HEK293 (cell line): ENCODE measurements at regions not wholly inside any gene's neighbourhood (a gene's known extent, or its start where the extent isn't known, plus 50 kb on each side); places are given as distances from the start of the nearest gene placed in this dataset.

Experiments used
- CTCF ChIP-seq: fragments of 450-650 bp; formaldehyde crosslinking; IDR thresholded peaks from 2 replicates; pipeline ENCODE4 v1.5.1; 2016; ENCODE audit warnings: missing biosample characterization, missing genetic modification characterization
- SETDB1 ChIP-seq: IDR thresholded peaks from one replicate; pipeline ENCODE4 v1.6.1; 2017; ENCODE audit warnings: mild to moderate bottlenecking, low read length, moderate library complexity, mixed read lengths; ENCODE audit not compliant: insufficient read length
- ZBTB20 ChIP-seq: fragments of 450-650 bp; formaldehyde crosslinking; IDR thresholded peaks from 2 replicates; pipeline ENCODE4 v1.5.1; 2016; ENCODE audit warnings: missing biosample characterization, missing genetic modification characterization
- ZBTB26 ChIP-seq: fragments of 450-650 bp; formaldehyde crosslinking; optimal IDR thresholded peaks from 2 replicates; pipeline ENCODE3; 2016; ENCODE audit warnings: missing biosample characterization, mild to moderate bottlenecking, missing genetic modification characterization
- ZNF239 ChIP-seq: fragments of 450-650 bp; formaldehyde crosslinking; IDR thresholded peaks from 2 replicates; pipeline ENCODE4 v1.5.1; 2016; ENCODE audit warnings: missing biosample characterization, missing genetic modification characterization
- ZNF670 ChIP-seq: fragments of 450-650 bp; formaldehyde crosslinking; IDR thresholded peaks from 2 replicates; pipeline ENCODE4 v1.5.1; 2016; ENCODE audit warnings: missing biosample characterization, missing genetic modification characterization, low read depth
- ZNF792 ChIP-seq: fragments of 450-650 bp; formaldehyde crosslinking; IDR thresholded peaks from 2 replicates; pipeline ENCODE4 v1.5.1; 2016; ENCODE audit warnings: missing biosample characterization, missing genetic modification characterization
- TF ChIP-seq, protein P1 (sequence below): fragments of 450-650 bp; formaldehyde crosslinking; IDR thresholded peaks from 2 replicates; pipeline ENCODE4 v1.5.1; 2016; ENCODE audit warnings: missing biosample characterization, missing genetic modification characterization, borderline replicate concordance
- TF ChIP-seq, protein P2 (sequence below): fragments of 450-650 bp; formaldehyde crosslinking; IDR thresholded peaks from 2 replicates; pipeline ENCODE4 v1.5.1; 2016; ENCODE audit warnings: missing biosample characterization, missing genetic modification characterization, low read depth

- TF ChIP-seq SETDB1 (no peak), ZNF792 (tag by site-specific recombination) (no peak), ZNF239 (no peak), CTCF (tag by site-specific recombination) (no peak), ZNF670 (no peak), ZBTB20 (no peak), ZBTB26 (tag by site-specific recombination) (no peak)
- TF ChIP-seq, protein P1, sequence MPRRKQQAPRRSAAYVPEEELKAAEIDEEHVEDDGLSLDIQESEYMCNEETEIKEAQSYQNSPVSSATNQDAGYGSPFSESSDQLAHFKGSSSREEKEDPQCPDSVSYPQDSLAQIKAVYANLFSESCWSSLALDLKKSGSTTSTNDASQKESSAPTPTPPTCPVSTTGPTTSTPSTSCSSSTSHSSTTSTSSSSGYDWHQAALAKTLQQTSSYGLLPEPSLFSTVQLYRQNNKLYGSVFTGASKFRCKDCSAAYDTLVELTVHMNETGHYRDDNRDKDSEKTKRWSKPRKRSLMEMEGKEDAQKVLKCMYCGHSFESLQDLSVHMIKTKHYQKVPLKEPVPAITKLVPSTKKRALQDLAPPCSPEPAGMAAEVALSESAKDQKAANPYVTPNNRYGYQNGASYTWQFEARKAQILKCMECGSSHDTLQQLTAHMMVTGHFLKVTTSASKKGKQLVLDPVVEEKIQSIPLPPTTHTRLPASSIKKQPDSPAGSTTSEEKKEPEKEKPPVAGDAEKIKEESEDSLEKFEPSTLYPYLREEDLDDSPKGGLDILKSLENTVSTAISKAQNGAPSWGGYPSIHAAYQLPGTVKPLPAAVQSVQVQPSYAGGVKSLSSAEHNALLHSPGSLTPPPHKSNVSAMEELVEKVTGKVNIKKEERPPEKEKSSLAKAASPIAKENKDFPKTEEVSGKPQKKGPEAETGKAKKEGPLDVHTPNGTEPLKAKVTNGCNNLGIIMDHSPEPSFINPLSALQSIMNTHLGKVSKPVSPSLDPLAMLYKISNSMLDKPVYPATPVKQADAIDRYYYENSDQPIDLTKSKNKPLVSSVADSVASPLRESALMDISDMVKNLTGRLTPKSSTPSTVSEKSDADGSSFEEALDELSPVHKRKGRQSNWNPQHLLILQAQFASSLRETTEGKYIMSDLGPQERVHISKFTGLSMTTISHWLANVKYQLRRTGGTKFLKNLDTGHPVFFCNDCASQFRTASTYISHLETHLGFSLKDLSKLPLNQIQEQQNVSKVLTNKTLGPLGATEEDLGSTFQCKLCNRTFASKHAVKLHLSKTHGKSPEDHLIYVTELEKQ (tag by site-specific recombination): no peak
- TF ChIP-seq, protein P2, sequence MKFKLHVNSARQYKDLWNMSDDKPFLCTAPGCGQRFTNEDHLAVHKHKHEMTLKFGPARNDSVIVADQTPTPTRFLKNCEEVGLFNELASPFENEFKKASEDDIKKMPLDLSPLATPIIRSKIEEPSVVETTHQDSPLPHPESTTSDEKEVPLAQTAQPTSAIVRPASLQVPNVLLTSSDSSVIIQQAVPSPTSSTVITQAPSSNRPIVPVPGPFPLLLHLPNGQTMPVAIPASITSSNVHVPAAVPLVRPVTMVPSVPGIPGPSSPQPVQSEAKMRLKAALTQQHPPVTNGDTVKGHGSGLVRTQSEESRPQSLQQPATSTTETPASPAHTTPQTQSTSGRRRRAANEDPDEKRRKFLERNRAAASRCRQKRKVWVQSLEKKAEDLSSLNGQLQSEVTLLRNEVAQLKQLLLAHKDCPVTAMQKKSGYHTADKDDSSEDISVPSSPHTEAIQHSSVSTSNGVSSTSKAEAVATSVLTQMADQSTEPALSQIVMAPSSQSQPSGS (tag by site-specific recombination): no peak
Observed at GRCh38 chr4:135124196-135124595, 922.6 kb upstream of the PABPC4L start.
